GM12872 (cell line): ENCODE measurements at regions not wholly inside any gene's neighbourhood (a gene's known extent, or its start where the extent isn't known, plus 50 kb on each side); places are given as distances from the start of the nearest gene placed in this dataset.

Experiments
- CTCF ChIP-seq: IDR thresholded peaks from 3 replicates; pipeline ENCODE4 v1.5.1; 2011; ENCODE audit warnings: low read depth, mild to moderate bottlenecking, low read length, moderate library complexity; ENCODE audit not compliant: insufficient read depth

- no peak for TF ChIP-seq CTCF
Measured at GRCh38 chr12:126424696-126425095, 1359.5 kb downstream of the AACS start.

GRCh38 chr12:126425264-126425663 lies 1360.0 kb downstream of the AACS start:
- TF ChIP-seq CTCF, result no peak

DNA sequence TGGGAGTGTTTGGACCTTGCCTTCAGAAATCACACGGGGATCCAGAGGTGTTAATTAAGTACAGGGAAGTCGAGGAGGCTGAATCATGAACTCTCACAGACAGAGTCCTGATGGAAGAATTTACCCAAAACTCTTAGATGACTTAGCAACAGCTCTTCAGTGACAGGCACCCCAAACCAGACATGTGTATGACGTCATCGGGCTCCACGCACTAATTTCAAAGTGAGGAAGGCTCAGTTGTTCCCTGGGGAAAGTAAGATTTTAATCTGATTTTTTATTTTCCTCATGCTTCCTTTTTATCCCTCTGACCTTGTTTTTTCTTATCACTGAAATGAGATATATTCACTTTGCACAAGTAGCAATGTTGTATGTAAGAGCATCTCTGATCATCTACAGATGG lies 1363.5 kb downstream of the AACS start:
- no peak for TF ChIP-seq CTCF

GRCh38 chr12:126430921-126431320 lies 1365.7 kb downstream of the AACS start:
- no peak for TF ChIP-seq CTCF

- TF ChIP-seq CTCF, result no peak
Measured at GRCh38 chr12:126431767-126432166, 1366.5 kb downstream of the AACS start.

GRCh38 chr12:126432780-126433179 lies 1367.5 kb downstream of the AACS start:
- TF ChIP-seq CTCF, result no peak

DNA sequence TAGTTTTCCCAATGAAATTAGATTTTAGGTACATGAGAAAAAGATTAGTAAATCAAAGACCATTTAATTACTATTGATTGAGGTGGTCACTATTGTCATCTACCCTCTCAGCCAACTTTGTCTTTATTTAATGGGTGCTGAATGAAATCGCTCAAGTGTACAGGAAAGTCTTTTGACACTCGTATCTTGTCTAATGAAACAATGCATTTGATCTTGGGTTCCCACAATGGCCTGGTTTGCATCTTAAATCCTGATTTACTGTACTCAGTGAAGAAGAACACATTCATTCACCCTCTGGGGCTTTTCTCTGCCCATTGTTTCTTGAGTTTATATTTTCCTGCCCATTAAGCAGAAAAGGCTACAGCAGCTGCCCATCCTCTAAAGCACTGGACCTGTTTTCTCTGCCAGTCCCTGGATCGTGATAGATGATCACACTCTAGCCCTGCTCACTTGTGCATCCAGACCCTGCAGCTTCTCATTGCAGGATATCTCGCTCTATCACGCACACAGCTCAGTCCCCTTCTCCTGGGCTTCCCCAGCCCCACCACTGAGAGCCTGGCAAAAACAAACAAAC lies 1369.3 kb downstream of the AACS start:
- no peak for TF ChIP-seq CTCF

DNA sequence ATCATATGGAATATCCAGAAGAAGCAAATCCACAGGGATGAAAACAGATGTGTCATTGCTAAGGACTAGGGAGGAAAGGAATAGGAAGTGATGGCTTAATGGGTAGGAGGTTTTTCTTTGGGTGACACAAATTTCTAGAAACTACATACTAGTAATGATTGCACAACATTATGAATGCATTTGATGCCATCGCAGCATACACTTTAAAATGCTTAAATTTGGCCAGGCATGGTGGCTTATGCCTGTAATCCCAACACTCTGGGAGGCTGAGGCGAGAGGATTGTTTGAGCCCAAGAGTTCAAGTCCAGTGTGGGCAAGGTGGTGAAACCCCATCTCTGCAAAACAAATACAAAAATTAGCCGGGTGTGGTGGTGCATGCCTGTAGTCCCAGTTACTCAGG lies 1370.8 kb downstream of the AACS start:
- no peak for TF ChIP-seq CTCF
